A673 (cell line): ENCODE measurements at regions not wholly inside any gene's neighbourhood (a gene's known extent, or its start where the extent isn't known, plus 50 kb on each side); places are given as distances from the start of the nearest gene placed in this dataset.

ENCODE experiments used
- BruUV-seq: library from RNA; stranded (reverse); fragments of 400-500 nt; replicated peaks from 2 replicates; lab custom pipeline; 2021; lab: Mats Ljungman, UMichigan
- CTCF ChIA-PET: fragments of 300-600 bp; sonication (Branson Sonifier 250); formaldehyde crosslinking; loops from one replicate; lab custom pipeline; 2022; ENCODE audit warnings: antibody characterized with exemption; lab: Charles Lee
- POLR2A ChIA-PET: fragments of 300-600 bp; sonication (Branson Sonifier 250); formaldehyde crosslinking; loops from one replicate; lab custom pipeline; 2022; ENCODE audit warnings: antibody characterized with exemption; ENCODE audit not compliant: low non-redundant PET; lab: Charles Lee
- DNase-seq: peaks from one replicate; pipeline ENCODE4 v3.0.0-alpha.2; 2015; ENCODE audit warnings: low spot score
- H3K27ac ChIP-seq: fragments of 200-600 bp; sonication (generic); 2 replicates; pipeline ENCODE4 v1.5.1; 2016; ENCODE audit warnings: mixed run types, low read depth, mild to moderate bottlenecking, mixed read lengths, antibody characterized with exemption, low read length; ENCODE audit not compliant: poor library complexity, severe bottlenecking
- H3K27me3 ChIP-seq: fragments of 200-600 bp; sonication (generic); replicated peaks from 2 replicates; pipeline ENCODE4 v1.6.1; 2017; ENCODE audit warnings: mixed run types, low read depth, mild to moderate bottlenecking, mixed read lengths, antibody characterized with exemption, low read length; ENCODE audit not compliant: insufficient read depth, poor library complexity
- H3K36me3 ChIP-seq: fragments of 200-600 bp; sonication (generic); 2 replicates; pipeline ENCODE4 v1.6.1; 2016; ENCODE audit warnings: mixed run types, mild to moderate bottlenecking, mixed read lengths, antibody characterized with exemption, low read length; ENCODE audit not compliant: insufficient read depth, poor library complexity, severe bottlenecking
- H3K4me1 ChIP-seq: fragments of 200-600 bp; sonication (generic); 2 replicates; pipeline ENCODE4 v1.6.1; 2017; ENCODE audit warnings: mixed run types, mild to moderate bottlenecking, mixed read lengths, antibody characterized with exemption, low read length; ENCODE audit not compliant: insufficient read depth, poor library complexity, severe bottlenecking
- H3K4me3 ChIP-seq: fragments of 200-600 bp; sonication (generic); 2 replicates; pipeline ENCODE4 v1.5.1; 2016; ENCODE audit warnings: low read depth, mixed run types, mild to moderate bottlenecking, mixed read lengths, low read length; ENCODE audit not compliant: poor library complexity, severe bottlenecking
- H3K9me3 ChIP-seq: fragments of 200-600 bp; sonication (generic); 2 replicates; pipeline ENCODE4 v1.6.1; 2016; ENCODE audit warnings: mixed run types, low read depth, mild to moderate bottlenecking, mixed read lengths, antibody characterized with exemption, low read length; ENCODE audit not compliant: poor library complexity, severe bottlenecking
- CTCF ChIP-seq: fragments of 300-800, 200-600 bp; sonication (generic); conservative IDR thresholded peaks from 2 replicates; pipeline ENCODE4 v1.5.1; 2017; ENCODE audit warnings: low read depth, mild to moderate bottlenecking, antibody characterized with exemption, low read length, moderate library complexity, mixed read lengths
- EZH2 ChIP-seq: fragments of 200-600 bp; sonication (generic); IDR thresholded peaks from 2 replicates; pipeline ENCODE4 v1.6.1; 2017; ENCODE audit warnings: borderline replicate concordance, low read depth, mild to moderate bottlenecking, mixed read lengths, antibody characterized with exemption, low read length; ENCODE audit not compliant: poor library complexity, severe bottlenecking
- intact Hi-C: fragments of 100-400 bp; cut with micrococcal nuclease; formaldehyde crosslinking; loops from one replicate; pipeline ENCODE4 v1.10.0; 2022; ENCODE audit not compliant: unreplicated experiment

- no peak for DNase-seq
- no peaks in the 10 kb centered on the region for H3K36me3 ChIP-seq
- no peak for TF ChIP-seq EZH2
- H3K4me1 ChIP-seq = no peaks in the 10 kb centered on the region
- CTCF ChIA-PET = no interaction called here
- H3K9me3 ChIP-seq = no peaks in the 10 kb centered on the region
- no TSS peak for BruUV-seq
- no peaks in the 10 kb centered on the region for H3K27me3 ChIP-seq
- POLR2A ChIA-PET = no interaction called here
- H3K27ac ChIP-seq = no peak overlapping the region
- intact Hi-C loops = no loop called here
- no peak overlapping the region for H3K4me3 ChIP-seq
These were observed 655.0 kb upstream of the CAMK1G start for GRCh38 chr1:208928349-208929010.

GRCh38 chr1:208929575-208929974, 653.9 kb upstream of the CAMK1G start:
- CTCF ChIA-PET = no interaction called here

GRCh38 chr1:208931936-208932335, 651.6 kb upstream of the CAMK1G start:
- intact Hi-C loops = no loop called here
- Histone ChIP-seq H3K36me3 (no peaks in the 10 kb centered on the region), H3K4me3 (no peak overlapping the region), H3K9me3 (no peaks in the 10 kb centered on the region), H3K4me1 (no peaks in the 10 kb centered on the region), H3K27me3 (no peaks in the 10 kb centered on the region), H3K27ac (no peak overlapping the region)
- ChIA-PET POLR2A (no interaction called here), CTCF (no interaction called here)
- BruUV-seq = no TSS peak
- DNase-seq = no peak
- TF ChIP-seq EZH2 = no peak
- TF ChIP-seq CTCF = no peak

More at GRCh38 chr1:208929575-208929974, 653.9 kb upstream of the CAMK1G start:
- Histone ChIP-seq H3K4me1 (no peaks in the 10 kb centered on the region), H3K9me3 (no peaks in the 10 kb centered on the region), H3K36me3 (no peaks in the 10 kb centered on the region), H3K27ac (no peak overlapping the region), H3K4me3 (no peak overlapping the region), H3K27me3 (no peaks in the 10 kb centered on the region)
- DNase-seq = no peak
- intact Hi-C loops = no loop called here
- no TSS peak for BruUV-seq
- POLR2A ChIA-PET = no interaction called here
- TF ChIP-seq EZH2 = no peak
- TF ChIP-seq CTCF = no peak
